A673 (cell line): ENCODE measurements at regions not wholly inside any gene's neighbourhood (a gene's known extent, or its start where the extent isn't known, plus 50 kb on each side); places are given as distances from the start of the nearest gene placed in this dataset.

ENCODE experiments used
- CTCF ChIP-seq: fragments of 300-800, 200-600 bp; sonication (generic); conservative IDR thresholded peaks from 2 replicates; pipeline ENCODE4 v1.5.1; 2017; ENCODE audit warnings: low read depth, mild to moderate bottlenecking, antibody characterized with exemption, low read length, moderate library complexity, mixed read lengths
- EZH2 ChIP-seq: fragments of 200-600 bp; sonication (generic); IDR thresholded peaks from 2 replicates; pipeline ENCODE4 v1.6.1; 2017; ENCODE audit warnings: borderline replicate concordance, low read depth, mild to moderate bottlenecking, mixed read lengths, antibody characterized with exemption, low read length; ENCODE audit not compliant: poor library complexity, severe bottlenecking

DNA sequence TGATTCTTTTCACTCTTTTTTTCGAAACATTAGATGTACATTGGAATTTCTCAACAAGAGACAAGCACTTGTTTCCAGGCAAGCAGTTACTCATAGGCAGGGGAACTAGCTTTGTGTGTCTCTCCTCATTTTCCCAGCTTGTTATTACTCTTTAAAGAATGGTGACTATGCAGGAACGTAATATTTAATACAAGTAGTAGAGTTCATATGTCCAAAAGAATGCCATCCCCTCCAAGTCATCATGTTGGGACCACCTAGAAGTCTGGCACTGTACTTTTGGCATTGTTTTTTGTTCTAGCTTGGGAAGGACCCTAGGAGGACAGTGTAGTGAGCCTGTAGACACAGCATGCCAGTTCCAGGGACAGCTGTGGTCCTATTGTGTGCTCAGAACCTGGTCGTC is 650.7 kb downstream of the INHBA start:
- no peak for TF ChIP-seq EZH2
- no peak for TF ChIP-seq CTCF
